ENCODE measurements at regions not wholly inside any gene's neighbourhood (a gene's known extent, or its start where the extent isn't known, plus 50 kb on each side); places are given as distances from the start of the nearest gene placed in this dataset.

DNA sequence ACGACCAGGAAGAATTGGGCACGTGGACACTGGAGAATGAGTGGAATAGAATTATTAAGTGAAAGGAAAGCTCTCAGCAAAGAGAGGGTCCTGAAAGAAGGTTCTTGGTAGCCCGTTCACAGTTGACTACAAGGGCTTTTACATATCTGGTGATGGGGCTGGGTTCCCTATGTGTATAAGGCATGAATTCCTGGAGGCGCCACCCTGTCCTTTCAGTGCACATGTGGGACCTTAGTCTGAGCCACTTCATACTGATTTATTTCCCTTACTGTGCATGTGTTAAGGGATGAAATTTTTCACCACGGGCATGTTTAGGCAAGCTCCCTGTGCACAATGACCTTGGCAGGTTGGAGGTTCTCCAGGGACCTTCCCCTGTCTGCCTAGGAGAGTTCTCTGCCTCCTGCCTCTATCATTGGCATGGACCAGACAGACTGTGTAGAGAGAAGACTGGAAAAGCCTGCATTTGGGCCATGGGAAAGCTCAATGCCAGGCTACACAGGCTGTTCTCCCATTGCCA is 145.9 kb upstream of the ITGB1 start:
- Histone ChIP-seq H2AK5ac (ENCODE audit: insufficient read length, low read length) (no peak overlapping the region), H3K23me2 (ENCODE audit: insufficient read length, low read depth, low read length, poor library complexity, severe bottlenecking) (no peaks in the 10 kb centered on the region), H3K9me3 (ENCODE audit: control insufficient read depth, low read depth, low read length) (peaks cover 10% of the 10 kb centered on the region), H2BK5ac (ENCODE audit: insufficient read length, low read length) (no peak overlapping the region), H2BK15ac (ENCODE audit: low read depth, low read length) (no peak overlapping the region), H3K4ac (ENCODE audit: low read depth, low read length) (no peak overlapping the region), H2AFZ (ENCODE audit: low read length) (no peak overlapping the region), H3T11ph (ENCODE audit: low read length) (no peak overlapping the region), H2BK120ac (ENCODE audit: low read depth, low read length, poor library complexity, severe bottlenecking) (no peak overlapping the region), H3K4me2 (ENCODE audit: insufficient read depth, insufficient read length, low read length) (no peak overlapping the region), H3K56ac (ENCODE audit: insufficient read length, low read depth, low read length) (no peak overlapping the region), H3K27me3 (ENCODE audit: insufficient read depth, low read length) (no peaks in the 10 kb centered on the region), H3K23ac (ENCODE audit: insufficient read length, low read depth, low read length) (no peak overlapping the region), H3K14ac (ENCODE audit: insufficient read depth, low read length) (no peak overlapping the region), H4K91ac (ENCODE audit: insufficient read length, low read depth, low read length) (no peak overlapping the region), H3K79me2 (ENCODE audit: insufficient read depth, low read length) (no peaks in the 10 kb centered on the region), H4K8ac (replicated peaks; ENCODE audit: insufficient read length, low read depth, low read length) (no peak overlapping the region), H3K18ac (ENCODE audit: insufficient read length, low read depth, low read length) (no peak overlapping the region), H2BK12ac (ENCODE audit: insufficient read length, low read depth, low read length) (no peak overlapping the region), H3K4me1 (ENCODE audit: insufficient read depth, low read length) (peaks cover 3% of the 10 kb centered on the region; the same call in 1 of the 2 replicates), H3K79me1 (ENCODE audit: insufficient read depth, low read depth, low read length, poor library complexity, severe bottlenecking) (no peaks in the 10 kb centered on the region), H2BK20ac (ENCODE audit: low read depth, low read length, poor library complexity, severe bottlenecking) (no peak overlapping the region), H3K27ac (ENCODE audit: insufficient read length, low read depth, low read length) (no peak overlapping the region), H4K20me1 (ENCODE audit: control insufficient read depth, insufficient read depth, insufficient read length) (no peaks in the 10 kb centered on the region), H4K5ac (ENCODE audit: insufficient read length, low read depth, low read length) (no peak overlapping the region), H3K9ac (ENCODE audit: extremely low read depth, insufficient read length, low read length) (no peak overlapping the region)
- Mint-ChIP-seq H3K36me3 (ENCODE audit: insufficient read depth in 1 of 3, low read depth in 3 of 3) (peaks cover 0 to 23% (median 14%) of the 10 kb centered on the region in 3 experiments; a peak in 5 of 7 replicates), H3K4me3 (no peak overlapping the region), H3K27ac (no peak overlapping the region), H3K9me3 (peaks cover 12% of the 10 kb centered on the region in 2 experiments), H3K4me1 (peaks cover 24 to 26% of the 10 kb centered on the region in 2 experiments), H3K27me3 (ENCODE audit: low read depth) (peaks cover 10% of the 10 kb centered on the region)
- no CpG with 5 or more reads among the region's 5 CpGs for WGBS (ENCODE audit: extremely low coverage, insufficient read length, low lambda C conversion rate)
- TF ChIP-seq, protein P1, sequence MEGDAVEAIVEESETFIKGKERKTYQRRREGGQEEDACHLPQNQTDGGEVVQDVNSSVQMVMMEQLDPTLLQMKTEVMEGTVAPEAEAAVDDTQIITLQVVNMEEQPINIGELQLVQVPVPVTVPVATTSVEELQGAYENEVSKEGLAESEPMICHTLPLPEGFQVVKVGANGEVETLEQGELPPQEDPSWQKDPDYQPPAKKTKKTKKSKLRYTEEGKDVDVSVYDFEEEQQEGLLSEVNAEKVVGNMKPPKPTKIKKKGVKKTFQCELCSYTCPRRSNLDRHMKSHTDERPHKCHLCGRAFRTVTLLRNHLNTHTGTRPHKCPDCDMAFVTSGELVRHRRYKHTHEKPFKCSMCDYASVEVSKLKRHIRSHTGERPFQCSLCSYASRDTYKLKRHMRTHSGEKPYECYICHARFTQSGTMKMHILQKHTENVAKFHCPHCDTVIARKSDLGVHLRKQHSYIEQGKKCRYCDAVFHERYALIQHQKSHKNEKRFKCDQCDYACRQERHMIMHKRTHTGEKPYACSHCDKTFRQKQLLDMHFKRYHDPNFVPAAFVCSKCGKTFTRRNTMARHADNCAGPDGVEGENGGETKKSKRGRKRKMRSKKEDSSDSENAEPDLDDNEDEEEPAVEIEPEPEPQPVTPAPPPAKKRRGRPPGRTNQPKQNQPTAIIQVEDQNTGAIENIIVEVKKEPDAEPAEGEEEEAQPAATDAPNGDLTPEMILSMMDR (conservative IDR thresholded peaks at IDR 0.05) = no peak
- no peak for DNase-seq

Data from H9 (cell line).